Testis (tissue), 2 donors: ENCODE measurements at regions not wholly inside any gene's neighbourhood (a gene's known extent, or its start where the extent isn't known, plus 50 kb on each side); places are given as distances from the start of the nearest gene placed in this dataset.
"Not testable (repeated sequence)": the region's sequence is repeated elsewhere in the genome, so short reads cannot be mapped to it uniquely, and the experiment has no call there.

Experiments used
- DNase-seq: peaks from one replicate; pipeline ENCODE4 v3.0.0-alpha.2; 2019
- H3K27ac ChIP-seq, 2 donors: fragments of 200-600 bp; sonication (generic); one replicate each; pipeline ENCODE4 v1.5.1; 2019
- H3K27me3 ChIP-seq: fragments of 200-600 bp; sonication (generic); one replicate; pipeline ENCODE4 v1.5.1; 2019
- H3K36me3 ChIP-seq: fragments of 200-600 bp; sonication (generic); one replicate; pipeline ENCODE4 v1.5.1; 2017; ENCODE audit warnings: low read depth; ENCODE audit errors: missing control alignments
- H3K4me1 ChIP-seq: fragments of 200-600 bp; sonication (generic); one replicate; pipeline ENCODE4 v1.5.1; 2019
- H3K4me3 ChIP-seq, 2 donors: fragments of 200-600 bp; sonication (generic); one replicate each; pipeline ENCODE4 v1.5.1; 2017 to 2019
- H3K9me3 ChIP-seq: fragments of 200-600 bp; sonication (generic); one replicate; pipeline ENCODE4 v1.5.1; 2017
- POLR2A ChIP-seq: fragments of 450-650 bp; IDR thresholded peaks from one replicate; pipeline ENCODE4 v1.6.1; 2017; ENCODE audit warnings: antibody characterized with exemption, mild to moderate bottlenecking, moderate library complexity
- WGBS, 2 donors: methylation state at CpG; one replicate each; pipeline ENCODE4 v1.1.5; 2018; 5-methylcytosine and 5-hydroxymethylcytosine counted together
- intact Hi-C: fragments of 100-400 bp; cut with DNase I; formaldehyde crosslinking; loops from one replicate; pipeline ENCODE4 v1.15.1; 2023; ENCODE audit warnings: low total_unique reads
- TF ChIP-seq, protein P1 (sequence below), 3 experiments: fragments of 450-650 bp in 2 of 3; fragments of 200-600 bp in 1 of 3; sonication (generic) in 1 of 3; IDR thresholded peaks; one replicate each; pipeline ENCODE4 v1.5.1; 2016 to 2019; ENCODE audit warnings: antibody characterized with exemption in 3 of 3, mild to moderate bottlenecking in 2 of 3, moderate library complexity in 1 of 3

DNA sequence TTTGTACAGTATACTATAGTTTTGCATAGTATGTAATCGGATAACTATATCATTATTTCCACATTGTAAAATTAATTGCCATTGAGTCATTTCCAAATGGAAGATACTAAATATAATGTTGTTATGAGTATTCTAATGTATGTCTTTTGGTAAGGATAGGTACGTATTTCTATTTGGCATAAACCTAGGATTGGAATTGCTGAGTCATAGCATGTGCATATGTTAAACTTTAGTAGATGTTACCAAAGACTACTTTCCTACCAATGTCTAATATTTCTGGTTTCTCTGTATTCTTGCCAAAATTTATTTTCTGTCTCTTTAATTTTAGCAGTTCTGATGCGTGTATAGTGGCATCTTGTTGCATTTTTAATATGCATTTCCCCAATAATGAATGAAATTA, 825.1 kb upstream of the ARRDC3 start:
- Histone ChIP-seq H3K27ac (no peak overlapping the region), H3K36me3 (no peaks in the 10 kb centered on the region), H3K4me1 (no peaks in the 10 kb centered on the region), H3K27me3 (no peaks in the 10 kb centered on the region), H3K9me3 (no peaks in the 10 kb centered on the region), H3K4me3 (no peak overlapping the region)
- TF ChIP-seq POLR2A: no peak
- no peak for DNase-seq
- WGBS, 2 donors: 91 to 95% methylated on average over 3 of the region's 3 CpGs
- intact Hi-C loops: no loop called here

DNA sequence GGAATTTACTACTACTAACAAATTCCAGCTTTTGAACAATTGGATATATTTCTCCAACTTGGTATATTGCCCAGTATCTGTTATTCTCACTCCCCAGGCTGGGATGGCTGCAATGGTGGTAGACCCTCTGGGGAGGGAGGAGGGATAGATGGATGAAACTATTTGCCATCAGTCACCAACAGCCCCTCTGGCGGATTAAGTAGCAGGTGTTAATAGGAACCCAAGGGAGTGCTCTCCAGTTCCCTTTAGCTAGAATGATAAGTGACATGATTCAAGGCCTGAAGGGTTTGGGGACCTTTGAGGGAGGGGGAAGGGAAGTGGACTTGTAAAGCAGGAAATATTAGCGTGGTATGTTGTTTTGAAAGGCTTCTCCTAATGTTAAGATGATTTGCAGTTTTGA, 824.0 kb upstream of the ARRDC3 start:
- no peak overlapping the region for H3K27ac ChIP-seq
- TF ChIP-seq, protein P1, sequence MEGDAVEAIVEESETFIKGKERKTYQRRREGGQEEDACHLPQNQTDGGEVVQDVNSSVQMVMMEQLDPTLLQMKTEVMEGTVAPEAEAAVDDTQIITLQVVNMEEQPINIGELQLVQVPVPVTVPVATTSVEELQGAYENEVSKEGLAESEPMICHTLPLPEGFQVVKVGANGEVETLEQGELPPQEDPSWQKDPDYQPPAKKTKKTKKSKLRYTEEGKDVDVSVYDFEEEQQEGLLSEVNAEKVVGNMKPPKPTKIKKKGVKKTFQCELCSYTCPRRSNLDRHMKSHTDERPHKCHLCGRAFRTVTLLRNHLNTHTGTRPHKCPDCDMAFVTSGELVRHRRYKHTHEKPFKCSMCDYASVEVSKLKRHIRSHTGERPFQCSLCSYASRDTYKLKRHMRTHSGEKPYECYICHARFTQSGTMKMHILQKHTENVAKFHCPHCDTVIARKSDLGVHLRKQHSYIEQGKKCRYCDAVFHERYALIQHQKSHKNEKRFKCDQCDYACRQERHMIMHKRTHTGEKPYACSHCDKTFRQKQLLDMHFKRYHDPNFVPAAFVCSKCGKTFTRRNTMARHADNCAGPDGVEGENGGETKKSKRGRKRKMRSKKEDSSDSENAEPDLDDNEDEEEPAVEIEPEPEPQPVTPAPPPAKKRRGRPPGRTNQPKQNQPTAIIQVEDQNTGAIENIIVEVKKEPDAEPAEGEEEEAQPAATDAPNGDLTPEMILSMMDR (IDR thresholded peaks at IDR 0.05): no peak
- TF ChIP-seq POLR2A: no peak
- DNase-seq: no peak
- H3K4me1 ChIP-seq: no peaks in the 10 kb centered on the region
- WGBS, 2 donors: 62 to 70% methylated on average over 2 of the region's 2 CpGs
- H3K4me3 ChIP-seq: no peak overlapping the region
- no peaks in the 10 kb centered on the region for H3K9me3 ChIP-seq
- no peaks in the 10 kb centered on the region for H3K27me3 ChIP-seq
- intact Hi-C loops: no loop called here
- no peaks in the 10 kb centered on the region for H3K36me3 ChIP-seq

DNA sequence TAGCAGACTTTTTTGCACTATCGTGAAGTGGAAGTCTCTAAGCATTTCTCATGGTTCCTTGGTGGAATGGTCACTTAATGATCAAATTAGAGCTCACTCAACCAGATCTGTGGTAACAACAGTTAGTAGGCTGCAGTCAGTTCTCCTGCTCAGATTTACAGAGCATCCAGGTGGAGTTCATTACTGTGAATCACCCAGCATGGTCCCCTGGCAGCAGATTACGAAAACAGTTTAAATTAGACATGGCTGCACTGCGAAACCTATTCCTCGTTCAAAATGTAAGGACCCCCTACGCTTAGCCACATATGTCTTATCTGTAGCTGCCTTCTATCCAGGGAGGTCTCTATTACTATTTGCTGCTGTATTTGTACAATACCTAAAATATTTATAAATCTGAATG, 823.6 kb upstream of the ARRDC3 start:
- DNase-seq: no peak
- Histone ChIP-seq H3K27ac (no peak overlapping the region), H3K9me3 (no peaks in the 10 kb centered on the region), H3K36me3 (no peaks in the 10 kb centered on the region), H3K4me1 (no peaks in the 10 kb centered on the region), H3K27me3 (no peaks in the 10 kb centered on the region), H3K4me3 (no peak overlapping the region)
- intact Hi-C loops: no loop called here
- WGBS, 2 donors: 68 to 73% methylated on average over 5 of the region's 5 CpGs
- TF ChIP-seq, protein P1 (IDR thresholded peaks at IDR 0.05): no peak
- TF ChIP-seq POLR2A: no peak

DNA sequence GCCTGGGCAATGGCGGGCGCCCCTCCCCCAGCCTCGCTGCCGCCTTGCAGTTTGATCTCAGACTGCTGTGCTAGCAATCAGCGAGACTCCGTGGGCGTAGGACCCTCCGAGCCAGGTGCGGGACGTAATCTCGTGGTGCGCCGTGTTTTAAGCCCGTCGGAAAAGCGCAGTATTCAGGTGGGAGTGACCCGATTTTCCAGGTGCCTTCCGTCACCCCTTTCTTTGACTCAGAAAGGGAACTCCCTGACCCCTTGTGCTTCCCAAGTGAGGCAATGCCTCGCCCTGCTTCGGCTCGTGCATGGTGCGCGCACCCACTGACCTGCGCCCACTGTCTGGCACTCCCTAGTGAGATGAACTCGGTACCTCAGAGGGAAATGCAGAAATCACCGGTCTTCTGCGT, 815.9 kb upstream of the ARRDC3 start:
- H3K4me1 ChIP-seq, H3K27me3 ChIP-seq, DNase-seq, H3K36me3 ChIP-seq, H3K4me3 ChIP-seq, intact Hi-C loops, H3K27ac ChIP-seq, H3K9me3 ChIP-seq: not testable (repeated sequence)
- WGBS, 2 donors: 83 to 90% methylated on average over 17 to 27 of the region's 27 CpGs

DNA sequence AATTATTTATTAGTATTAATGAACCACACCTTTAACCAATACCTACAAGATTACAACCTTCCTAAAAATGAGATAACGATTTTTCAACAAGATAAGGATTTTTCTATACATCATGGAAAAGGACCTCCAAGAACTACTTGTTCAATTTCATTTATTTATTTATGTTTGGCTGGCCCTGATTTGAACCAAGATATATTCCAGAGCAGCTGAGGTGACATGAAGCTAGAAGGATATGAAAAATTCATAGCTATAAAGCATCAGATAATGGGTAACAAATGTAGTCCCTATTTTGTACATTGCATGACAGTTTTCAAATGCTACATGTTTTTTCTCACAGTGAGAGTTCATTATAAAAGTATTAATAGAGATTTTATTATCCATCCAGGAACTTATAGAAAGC, 798.5 kb upstream of the ARRDC3 start:
- H3K36me3 ChIP-seq: no peaks in the 10 kb centered on the region
- no peaks in the 10 kb centered on the region for H3K27me3 ChIP-seq
- no peaks in the 10 kb centered on the region for H3K9me3 ChIP-seq
- H3K4me3 ChIP-seq: no peak overlapping the region
- intact Hi-C loops: no loop called here
- WGBS, 2 donors: 88 to 89% methylated on average over 1 of the region's 1 CpG
- H3K27ac ChIP-seq: no peak overlapping the region
- no peak for TF ChIP-seq POLR2A
- TF ChIP-seq, protein P1 (IDR thresholded peaks at IDR 0.05): no peak
- no peak for DNase-seq
- H3K4me1 ChIP-seq: no peaks in the 10 kb centered on the region

DNA sequence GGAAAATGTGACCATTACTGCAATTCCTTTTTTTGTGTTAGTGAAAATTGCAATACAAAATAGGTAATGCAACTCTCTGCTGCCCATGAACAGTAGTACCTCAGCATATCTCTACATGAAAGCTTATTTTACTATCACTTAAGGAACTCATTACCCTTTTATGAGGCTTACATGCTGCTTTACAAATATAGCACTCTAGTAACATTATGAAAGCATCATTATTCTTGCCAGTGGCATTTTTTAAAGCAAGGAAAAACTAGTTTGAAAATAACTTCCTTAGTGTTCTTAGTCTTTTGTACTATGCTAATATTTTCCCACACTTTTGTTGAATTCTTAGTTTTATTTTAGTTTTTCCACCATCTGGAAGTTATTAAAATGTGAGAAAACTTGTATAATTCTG, 797.3 kb upstream of the ARRDC3 start:
- no peaks in the 10 kb centered on the region for H3K9me3 ChIP-seq
- H3K4me1 ChIP-seq: no peaks in the 10 kb centered on the region
- no peak for DNase-seq
- H3K27me3 ChIP-seq: no peaks in the 10 kb centered on the region
- H3K36me3 ChIP-seq: no peaks in the 10 kb centered on the region
- H3K4me3 ChIP-seq: no peak overlapping the region
- TF ChIP-seq, protein P1 (IDR thresholded peaks at IDR 0.05): no peak
- no peak for TF ChIP-seq POLR2A
- H3K27ac ChIP-seq: no peak overlapping the region
- intact Hi-C loops: no loop called here
